IMR-90 (cell line): ENCODE measurements at regions not wholly inside any gene's neighbourhood (a gene's known extent, or its start where the extent isn't known, plus 50 kb on each side); places are given as distances from the start of the nearest gene placed in this dataset.

Source experiments
- ATAC-seq: fragments of 200-7000 bp; cut with Tn5 transposase; 2 replicates; pipeline ENCODE4 v1.9.1; 2020; ENCODE audit warnings: low read depth, mild to moderate bottlenecking, moderate library complexity
- BruUV-seq: library from RNA; stranded (reverse); fragments of 400-500 nt; replicated peaks from 2 replicates; lab custom pipeline; 2021; lab: Mats Ljungman, UMichigan
- CTCF ChIA-PET: fragments of 300-600 bp; formaldehyde crosslinking; extraction: SDS; loops from one replicate; lab custom pipeline; 2021; ENCODE audit warnings: antibody characterized with exemption; lab: Yijun Ruan, JAX
- POLR2A ChIA-PET: fragments of 300-600 bp; sonication (Branson Sonifier 250); formaldehyde crosslinking; loops from one replicate; lab custom pipeline; 2022; ENCODE audit warnings: antibody characterized with exemption; ENCODE audit not compliant: unreplicated experiment; lab: Charles Lee
- DNase-seq: peaks from one replicate; pipeline ENCODE4 v3.0.0; 2013
- H2AFZ ChIP-seq: replicated peaks from 2 replicates; pipeline ENCODE3; 2013; ENCODE audit warnings: low read length, mild to moderate bottlenecking; ENCODE audit not compliant: poor library complexity
- H2AK5ac ChIP-seq: 2 replicates; pipeline ENCODE4 v1.6.1; 2013; ENCODE audit warnings: low read depth, low read length, inconsistent platforms
- H2AK9ac ChIP-seq: replicated peaks from 2 replicates; pipeline ENCODE3; 2013; ENCODE audit warnings: mild to moderate bottlenecking, low read depth, low read length, moderate library complexity; ENCODE audit not compliant: poor library complexity
- H2BK120ac ChIP-seq: 2 replicates; pipeline ENCODE4 v1.6.1; 2013; ENCODE audit warnings: low read depth, low read length, inconsistent platforms
- H2BK15ac ChIP-seq: 3 replicates; pipeline ENCODE4 v1.6.1; 2013; ENCODE audit warnings: low read depth, low read length, inconsistent platforms
- H2BK20ac ChIP-seq: 2 replicates; pipeline ENCODE4 v1.6.1; 2013; ENCODE audit warnings: low read depth, mild to moderate bottlenecking, inconsistent platforms, low read length, moderate library complexity
- H2BK5ac ChIP-seq: 2 replicates; pipeline ENCODE4 v1.6.1; 2013; ENCODE audit warnings: mild to moderate bottlenecking, low read depth, low read length, inconsistent platforms; ENCODE audit not compliant: poor library complexity, severe bottlenecking
- H3K14ac ChIP-seq: replicated peaks from 2 replicates; pipeline ENCODE4 v1.6.1; 2013; ENCODE audit warnings: low read depth, low read length, inconsistent platforms
- H3K18ac ChIP-seq: 2 replicates; pipeline ENCODE4 v1.6.1; 2013; ENCODE audit warnings: low read depth, low read length, control low read depth
- H3K23ac ChIP-seq: 2 replicates; pipeline ENCODE4 v1.6.1; 2013; ENCODE audit warnings: low read depth, low read length, inconsistent platforms
- H3K27ac ChIP-seq: 2 replicates; pipeline ENCODE4 v1.5.1; 2013; ENCODE audit warnings: mild to moderate bottlenecking, control low read depth, low read length; ENCODE audit not compliant: insufficient read depth
- H3K27me3 ChIP-seq: 2 replicates; pipeline ENCODE4 v1.6.1; 2013; ENCODE audit warnings: low read length; ENCODE audit not compliant: control insufficient read depth, insufficient read depth
- H3K36me3 ChIP-seq: 2 replicates; pipeline ENCODE4 v1.6.1; 2013; ENCODE audit warnings: low read length, mixed read lengths; ENCODE audit not compliant: control insufficient read depth, insufficient read depth
- H3K4ac ChIP-seq: 2 replicates; pipeline ENCODE4 v1.6.1; 2013; ENCODE audit warnings: low read depth, low read length, inconsistent platforms
- H3K4me1 ChIP-seq: 2 replicates; pipeline ENCODE4 v1.6.1; 2013; ENCODE audit warnings: low read length, mixed read lengths; ENCODE audit not compliant: control insufficient read depth, insufficient read depth
- H3K4me2 ChIP-seq: 2 replicates; pipeline ENCODE4 v1.6.1; 2013; ENCODE audit warnings: low read depth, mild to moderate bottlenecking, control low read depth, low read length, moderate library complexity
- H3K4me3 ChIP-seq: 2 replicates; pipeline ENCODE4 v1.5.1; 2013; ENCODE audit warnings: low read depth, mild to moderate bottlenecking, control low read depth, low read length, moderate library complexity; ENCODE audit not compliant: insufficient read depth
- H3K56ac ChIP-seq: 2 replicates; pipeline ENCODE4 v1.6.1; 2013; ENCODE audit warnings: low read length, inconsistent platforms; ENCODE audit not compliant: insufficient read depth; ENCODE audit errors: extremely low read depth
- H3K79me1 ChIP-seq, 2 experiments: 2 replicates each; pipeline ENCODE4 v1.6.1; 2013; ENCODE audit warnings: low read length in 2 of 2, inconsistent platforms in 1 of 2, low read depth in 1 of 2
- H3K9ac ChIP-seq: 2 replicates; pipeline ENCODE4 v1.6.1; 2013; ENCODE audit warnings: low read depth, low read length, control low read depth
- H3K9me1 ChIP-seq: 2 replicates; pipeline ENCODE4 v1.6.1; 2013; ENCODE audit warnings: low read length, inconsistent platforms; ENCODE audit not compliant: insufficient read depth
- H3K9me3 ChIP-seq: 2 replicates; pipeline ENCODE4 v1.6.1; 2013; ENCODE audit warnings: low read length; ENCODE audit not compliant: control insufficient read depth, insufficient read depth
- H4K20me1 ChIP-seq: 2 replicates; pipeline ENCODE4 v1.6.1; 2013; ENCODE audit warnings: low read length, inconsistent platforms; ENCODE audit not compliant: insufficient read depth
- H4K5ac ChIP-seq: 2 replicates; pipeline ENCODE4 v1.6.1; 2013; ENCODE audit warnings: mild to moderate bottlenecking, low read depth, low read length, control low read depth
- H4K8ac ChIP-seq, 2 experiments: 2 replicates each; pipeline ENCODE4 v1.6.1; 2013; ENCODE audit warnings: low read depth in 2 of 2, low read length in 2 of 2, control low read depth in 1 of 2, inconsistent platforms in 1 of 2
- H4K91ac ChIP-seq: 2 replicates; pipeline ENCODE4 v1.6.1; 2013; ENCODE audit warnings: low read depth, low read length, inconsistent platforms; ENCODE audit not compliant: insufficient read depth
- BHLHE40 ChIP-seq: fragments of 150-350 bp; IDR thresholded peaks from 2 replicates; pipeline ENCODE4 v1.6.1; 2016; ENCODE audit warnings: mild to moderate bottlenecking, low read depth, low read length
- CEBPB ChIP-seq: IDR thresholded peaks from 2 replicates; pipeline ENCODE4 v1.6.1; 2012; ENCODE audit warnings: low read depth, low read length, improper control_type of control experiment
- CHD1 ChIP-seq: IDR thresholded peaks from 2 replicates; pipeline ENCODE4 v1.6.1; 2012; ENCODE audit warnings: low read depth, low read length, improper control_type of control experiment
- CTCF ChIP-seq: conservative IDR thresholded peaks from 2 replicates; pipeline ENCODE4 v1.5.1; 2012; ENCODE audit warnings: mild to moderate bottlenecking, low read depth, low read length, improper control_type of control experiment
- ELK1 ChIP-seq: fragments of 150-350 bp; IDR thresholded peaks from 2 replicates; pipeline ENCODE4 v1.6.1; 2016; ENCODE audit warnings: low read depth, mild to moderate bottlenecking, low read length, moderate library complexity, borderline replicate concordance
- FOS ChIP-seq: fragments of 150-350 bp; IDR thresholded peaks from 2 replicates; pipeline ENCODE4 v1.6.1; 2016; ENCODE audit warnings: low read depth, low read length
- MAFK ChIP-seq: IDR thresholded peaks from 2 replicates; pipeline ENCODE4 v1.6.1; 2012; ENCODE audit warnings: low read depth, low read length, improper control_type of control experiment
- MAZ ChIP-seq: IDR thresholded peaks from 2 replicates; pipeline ENCODE4 v1.6.1; 2012; ENCODE audit warnings: low read depth, mild to moderate bottlenecking, low read length, improper control_type of control experiment, moderate library complexity, borderline replicate concordance
- MXI1 ChIP-seq: IDR thresholded peaks from 2 replicates; pipeline ENCODE4 v1.6.1; 2012; ENCODE audit warnings: low read depth, mild to moderate bottlenecking, low read length, moderate library complexity, borderline replicate concordance
- NFE2L2 ChIP-seq: fragments of 150-350 bp; IDR thresholded peaks from 2 replicates; pipeline ENCODE4 v1.6.1; 2016; ENCODE audit warnings: low read depth, mild to moderate bottlenecking, low read length
- POLR2A ChIP-seq: IDR thresholded peaks from 2 replicates; pipeline ENCODE4 v1.6.1; 2012; ENCODE audit warnings: mild to moderate bottlenecking, low read depth, low read length
- RAD21 ChIP-seq: IDR thresholded peaks from 2 replicates; pipeline ENCODE4 v1.6.1; 2012; ENCODE audit warnings: low read length, improper control_type of control experiment
- RCOR1 ChIP-seq: IDR thresholded peaks from 2 replicates; pipeline ENCODE4 v1.6.1; 2012; ENCODE audit warnings: mild to moderate bottlenecking, low read length, improper control_type of control experiment; ENCODE audit not compliant: insufficient replicate concordance
- RFX5 ChIP-seq: IDR thresholded peaks from 2 replicates; pipeline ENCODE4 v1.8.0; 2012; ENCODE audit warnings: low read depth, mild to moderate bottlenecking, low read length, moderate library complexity
- SMC3 ChIP-seq: fragments of 150-350 bp; IDR thresholded peaks from 2 replicates; pipeline ENCODE4 v1.6.1; 2016; ENCODE audit warnings: low read depth, mild to moderate bottlenecking, antibody characterized with exemption, low read length, moderate library complexity
- USF2 ChIP-seq: fragments of 150-350 bp; IDR thresholded peaks from 2 replicates; pipeline ENCODE4 v1.6.1; 2017; ENCODE audit warnings: mild to moderate bottlenecking, antibody characterized with exemption, low read length, low read depth
- WGBS, 2 experiments: methylation state at CpG; one replicate each; pipeline versions ENCODE4 v1.1.5 to v1.1.7; 2013; ENCODE audit warnings: missing lambda C conversion rate in 2 of 2; ENCODE audit not compliant: insufficient read length in 1 of 2; ENCODE audit errors: extremely low coverage in 2 of 2; 5-methylcytosine and 5-hydroxymethylcytosine counted together
- dilution Hi-C: fragments of 300-500 bp; cut with HindIII; formaldehyde crosslinking; loops from one replicate; pipeline ENCODE4 v1.14.3; 2018; ENCODE audit warnings: low sequenced_read_pairs; ENCODE audit not compliant: unreplicated experiment
- in situ Hi-C: fragments of 300-500 bp; cut with MboI; formaldehyde crosslinking; loops from 3 replicates; pipeline ENCODE4 v1.14.3; 2019; ENCODE audit warnings: low sequenced_read_pairs, inconsistent platforms, mixed read lengths
- intact Hi-C: fragments of 100-400 bp; cut with micrococcal nuclease; formaldehyde crosslinking; loops from 2 replicates; pipeline ENCODE4 v1.10.0; 2022

GRCh38 chr12:114789821-114790220 lies 105.8 kb upstream of the TBX3 start:
- Histone ChIP-seq H3K79me1 (no peaks in the 10 kb centered on the region), H2AK5ac (no peak overlapping the region), H3K9ac (no peak overlapping the region), H3K27ac (no peak overlapping the region), H4K91ac (no peak overlapping the region), H3K18ac (no peak overlapping the region), H3K9me1 (no peaks in the 10 kb centered on the region), H3K9me3 (no peaks in the 10 kb centered on the region), H3K27me3 (no peaks in the 10 kb centered on the region), H4K20me1 (no peaks in the 10 kb centered on the region), H2AK9ac (no peak overlapping the region), H3K56ac (no peak overlapping the region), H4K5ac (no peak overlapping the region), H3K36me3 (no peaks in the 10 kb centered on the region), H3K4me3 (no peak overlapping the region), H2BK15ac (no peak overlapping the region), H3K4me2 (no peak overlapping the region), H3K14ac (no peak overlapping the region), H2BK5ac (no peak overlapping the region), H2BK120ac (no peak overlapping the region), H4K8ac (no peak overlapping the region), H2BK20ac (no peak overlapping the region), H3K4ac (no peak overlapping the region), H3K23ac (no peak overlapping the region), H3K4me1 (no peaks in the 10 kb centered on the region), H2AFZ (no peak overlapping the region)
- ChIA-PET CTCF (interaction anchor here (0.6 kb wide), 1 partner anchor 10 kb away, joined by 4 read pairs; no protein-coding TSS in a partner anchor), POLR2A (no interaction called here)
- no CpG with 5 or more reads among the region's 5 CpGs for WGBS, 2 experiments
- dilution Hi-C loops = no loop called here
- in situ Hi-C loops = no loop called here
- ATAC-seq (no peak), DNase-seq (no peak)
- intact Hi-C loops = no loop called here
- BruUV-seq = no TSS peak
- no peak for TF ChIP-seq USF2
- no peak for TF ChIP-seq POLR2A
- TF ChIP-seq BHLHE40 = no peak
- TF ChIP-seq CTCF = no peak
- TF ChIP-seq FOS = no peak
- TF ChIP-seq ELK1 = no peak
- no peak for TF ChIP-seq MAFK
- TF ChIP-seq RFX5 = no peak
- TF ChIP-seq RAD21 = no peak
- TF ChIP-seq NFE2L2 = no peak
- no peak for TF ChIP-seq SMC3
- TF ChIP-seq MAZ = no peak
- TF ChIP-seq CHD1 = no peak
- TF ChIP-seq MXI1 = no peak
- no peak for TF ChIP-seq CEBPB
- TF ChIP-seq RCOR1 = no peak
